Activated CD4-positive, alpha-beta T cell treated with anti-CD3 and anti-CD28 coated beads for 48 hours (primary cell): ENCODE measurements at regions not wholly inside any gene's neighbourhood (a gene's known extent, or its start where the extent isn't known, plus 50 kb on each side); places are given as distances from the start of the nearest gene placed in this dataset.

Experiments used
- DNase-seq: peaks from one replicate; pipeline ENCODE4 v3.0.0-alpha.2; 2020

- no peak for DNase-seq
Measured at GRCh38 chr1:4046836-4047461, 146.9 kb upstream of the C1orf174 start.

GRCh38 chr1:4047666-4048065, 147.6 kb upstream of the C1orf174 start:
- DNase-seq: no peak

GRCh38 chr1:4048076-4048475, 148.0 kb upstream of the C1orf174 start:
- DNase-seq: no peak

GRCh38 chr1:4048921-4049320, 148.8 kb upstream of the C1orf174 start:
- no peak for DNase-seq

- DNase-seq: no peak
Measured at GRCh38 chr1:4050998-4051397, 150.9 kb upstream of the C1orf174 start.

GRCh38 chr1:4052657-4053056, 152.6 kb upstream of the C1orf174 start:
- no peak for DNase-seq

- no peak for DNase-seq
Measured at GRCh38 chr1:4053160-4053748, 153.2 kb upstream of the C1orf174 start.

GRCh38 chr1:4053774-4054173, 153.7 kb upstream of the C1orf174 start:
- no peak for DNase-seq

GRCh38 chr1:4055294-4055967, 155.4 kb upstream of the C1orf174 start:
- no peak for DNase-seq

- DNase-seq: no peak
Measured at GRCh38 chr1:4056422-4056821, 156.3 kb upstream of the C1orf174 start.

- DNase-seq: no peak
Measured at GRCh38 chr1:4056989-4057388, 156.9 kb upstream of the C1orf174 start.

- no peak for DNase-seq
Measured at GRCh38 chr1:4057603-4058002, 157.5 kb upstream of the C1orf174 start.

- no peak for DNase-seq
Measured at GRCh38 chr1:4058122-4058521, 158.1 kb upstream of the C1orf174 start.

- DNase-seq: no peak
Measured at GRCh38 chr1:4058706-4059105, 158.6 kb upstream of the C1orf174 start.

GRCh38 chr1:4059270-4059669, 159.2 kb upstream of the C1orf174 start:
- DNase-seq: no peak

- no peak for DNase-seq
Measured at GRCh38 chr1:4060850-4061249, 160.8 kb upstream of the C1orf174 start.

- DNase-seq: no peak
Measured at GRCh38 chr1:4061521-4062031, 161.5 kb upstream of the C1orf174 start.

GRCh38 chr1:4062041-4062440, 162.0 kb upstream of the C1orf174 start:
- DNase-seq: no peak

GRCh38 chr1:4062560-4062959, 162.5 kb upstream of the C1orf174 start:
- DNase-seq: no peak

- DNase-seq: no peak
Measured at GRCh38 chr1:4062992-4063391, 162.9 kb upstream of the C1orf174 start.

- DNase-seq: no peak
Measured at GRCh38 chr1:4063516-4063915, 163.4 kb upstream of the C1orf174 start.

- no peak for DNase-seq
Measured at GRCh38 chr1:4064150-4064889, 164.2 kb upstream of the C1orf174 start.

- no peak for DNase-seq
Measured at GRCh38 chr1:4066860-4067599, 167.0 kb upstream of the C1orf174 start.
